HuH-7.5 (cell line): ENCODE measurements at regions not wholly inside any gene's neighbourhood (a gene's known extent, or its start where the extent isn't known, plus 50 kb on each side); places are given as distances from the start of the nearest gene placed in this dataset.
"Not testable (repeated sequence)": the region's sequence is repeated elsewhere in the genome, so short reads cannot be mapped to it uniquely, and the experiment has no call there.

Experiments
- DNase-seq: peaks from one replicate; pipeline ENCODE4 v3.0.0; 2011; ENCODE audit warnings: low spot score

GRCh38 chr12:108423486-108423885 lies 84.4 kb upstream of the CMKLR1 start:
- DNase-seq = no peak

- not testable (repeated sequence) for DNase-seq
Observed at GRCh38 chr12:108421082-108421481, 82.0 kb upstream of the CMKLR1 start.

GRCh38 chr12:108420421-108420820 lies 81.3 kb upstream of the CMKLR1 start:
- DNase-seq = not testable (repeated sequence)

- DNase-seq = no peak
Observed at GRCh38 chr12:108419949-108420348, 80.8 kb upstream of the CMKLR1 start.

GRCh38 chr12:108418164-108418890 lies 79.2 kb upstream of the CMKLR1 start:
- DNase-seq = no peak

- DNase-seq = no peak
Observed at GRCh38 chr12:108414021-108414420, 74.9 kb upstream of the CMKLR1 start.

GRCh38 chr12:108410689-108411088 lies 71.6 kb upstream of the CMKLR1 start:
- DNase-seq = no peak

- no peak for DNase-seq
Observed at GRCh38 chr12:108409481-108409880, 70.4 kb upstream of the CMKLR1 start.

GRCh38 chr12:108403952-108404351 lies 64.8 kb upstream of the CMKLR1 start:
- no peak for DNase-seq

- DNase-seq = no peak
Observed at GRCh38 chr12:108401964-108402363, 62.9 kb upstream of the CMKLR1 start.

- DNase-seq = no peak
Observed at GRCh38 chr12:108400900-108401480, 61.9 kb upstream of the CMKLR1 start.

GRCh38 chr12:108400481-108400880 lies 61.4 kb upstream of the CMKLR1 start:
- DNase-seq = no peak

GRCh38 chr12:108400056-108400455 lies 60.9 kb upstream of the CMKLR1 start:
- DNase-seq = no peak

GRCh38 chr12:108399514-108399913 lies 60.4 kb upstream of the CMKLR1 start:
- DNase-seq = no peak

GRCh38 chr12:108394196-108394595 lies 55.1 kb upstream of the CMKLR1 start:
- no peak for DNase-seq

- no peak for DNase-seq
Observed at GRCh38 chr12:108392284-108392683, 53.2 kb upstream of the CMKLR1 start.

GRCh38 chr12:108390495-108391203 lies 51.5 kb upstream of the CMKLR1 start:
- no peak for DNase-seq

- DNase-seq = no peak
Observed at GRCh38 chr12:108389544-108389943, 50.4 kb upstream of the CMKLR1 start.
